ENCODE measurements at regions not wholly inside any gene's neighbourhood (a gene's known extent, or its start where the extent isn't known, plus 50 kb on each side); places are given as distances from the start of the nearest gene placed in this dataset.
"Not testable (repeated sequence)": the region's sequence is repeated elsewhere in the genome, so short reads cannot be mapped to it uniquely, and the experiment has no call there.

GRCh38 chr5:152741126-152741525, 336.0 kb upstream of the NMUR2 start:
- not testable (repeated sequence) for TF ChIP-seq ZNF311 (tag by site-specific recombination; IDR thresholded peaks at IDR 0.05; ENCODE audit: borderline replicate concordance); ZBTB21 (tag by site-specific recombination; IDR thresholded peaks at IDR 0.05); ZNF707 (tag by site-specific recombination; IDR thresholded peaks at IDR 0.05); BCL11A (tag by site-specific recombination; IDR thresholded peaks at IDR 0.05; ENCODE audit: low read depth); ZNF513 (tag by site-specific recombination; IDR thresholded peaks at IDR 0.05); ZFP41 (tag by site-specific recombination; IDR thresholded peaks at IDR 0.05; ENCODE audit: borderline replicate concordance); ZNF23 (tag by site-specific recombination; IDR thresholded peaks at IDR 0.05; ENCODE audit: borderline replicate concordance); YY2 (tag by site-specific recombination; IDR thresholded peaks at IDR 0.05); SCRT1 (tag by site-specific recombination; IDR thresholded peaks at IDR 0.05; ENCODE audit: borderline replicate concordance); SALL2 (tag by site-specific recombination; IDR thresholded peaks at IDR 0.05; ENCODE audit: borderline replicate concordance)
- TF ChIP-seq, protein P1, sequence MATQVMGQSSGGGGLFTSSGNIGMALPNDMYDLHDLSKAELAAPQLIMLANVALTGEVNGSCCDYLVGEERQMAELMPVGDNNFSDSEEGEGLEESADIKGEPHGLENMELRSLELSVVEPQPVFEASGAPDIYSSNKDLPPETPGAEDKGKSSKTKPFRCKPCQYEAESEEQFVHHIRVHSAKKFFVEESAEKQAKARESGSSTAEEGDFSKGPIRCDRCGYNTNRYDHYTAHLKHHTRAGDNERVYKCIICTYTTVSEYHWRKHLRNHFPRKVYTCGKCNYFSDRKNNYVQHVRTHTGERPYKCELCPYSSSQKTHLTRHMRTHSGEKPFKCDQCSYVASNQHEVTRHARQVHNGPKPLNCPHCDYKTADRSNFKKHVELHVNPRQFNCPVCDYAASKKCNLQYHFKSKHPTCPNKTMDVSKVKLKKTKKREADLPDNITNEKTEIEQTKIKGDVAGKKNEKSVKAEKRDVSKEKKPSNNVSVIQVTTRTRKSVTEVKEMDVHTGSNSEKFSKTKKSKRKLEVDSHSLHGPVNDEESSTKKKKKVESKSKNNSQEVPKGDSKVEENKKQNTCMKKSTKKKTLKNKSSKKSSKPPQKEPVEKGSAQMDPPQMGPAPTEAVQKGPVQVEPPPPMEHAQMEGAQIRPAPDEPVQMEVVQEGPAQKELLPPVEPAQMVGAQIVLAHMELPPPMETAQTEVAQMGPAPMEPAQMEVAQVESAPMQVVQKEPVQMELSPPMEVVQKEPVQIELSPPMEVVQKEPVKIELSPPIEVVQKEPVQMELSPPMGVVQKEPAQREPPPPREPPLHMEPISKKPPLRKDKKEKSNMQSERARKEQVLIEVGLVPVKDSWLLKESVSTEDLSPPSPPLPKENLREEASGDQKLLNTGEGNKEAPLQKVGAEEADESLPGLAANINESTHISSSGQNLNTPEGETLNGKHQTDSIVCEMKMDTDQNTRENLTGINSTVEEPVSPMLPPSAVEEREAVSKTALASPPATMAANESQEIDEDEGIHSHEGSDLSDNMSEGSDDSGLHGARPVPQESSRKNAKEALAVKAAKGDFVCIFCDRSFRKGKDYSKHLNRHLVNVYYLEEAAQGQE (tag by site-specific recombination; IDR thresholded peaks at IDR 0.05): not testable (repeated sequence)
- TF ChIP-seq, protein P2, sequence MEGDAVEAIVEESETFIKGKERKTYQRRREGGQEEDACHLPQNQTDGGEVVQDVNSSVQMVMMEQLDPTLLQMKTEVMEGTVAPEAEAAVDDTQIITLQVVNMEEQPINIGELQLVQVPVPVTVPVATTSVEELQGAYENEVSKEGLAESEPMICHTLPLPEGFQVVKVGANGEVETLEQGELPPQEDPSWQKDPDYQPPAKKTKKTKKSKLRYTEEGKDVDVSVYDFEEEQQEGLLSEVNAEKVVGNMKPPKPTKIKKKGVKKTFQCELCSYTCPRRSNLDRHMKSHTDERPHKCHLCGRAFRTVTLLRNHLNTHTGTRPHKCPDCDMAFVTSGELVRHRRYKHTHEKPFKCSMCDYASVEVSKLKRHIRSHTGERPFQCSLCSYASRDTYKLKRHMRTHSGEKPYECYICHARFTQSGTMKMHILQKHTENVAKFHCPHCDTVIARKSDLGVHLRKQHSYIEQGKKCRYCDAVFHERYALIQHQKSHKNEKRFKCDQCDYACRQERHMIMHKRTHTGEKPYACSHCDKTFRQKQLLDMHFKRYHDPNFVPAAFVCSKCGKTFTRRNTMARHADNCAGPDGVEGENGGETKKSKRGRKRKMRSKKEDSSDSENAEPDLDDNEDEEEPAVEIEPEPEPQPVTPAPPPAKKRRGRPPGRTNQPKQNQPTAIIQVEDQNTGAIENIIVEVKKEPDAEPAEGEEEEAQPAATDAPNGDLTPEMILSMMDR (tag by site-specific recombination; IDR thresholded peaks at IDR 0.05): not testable (repeated sequence)
